ENCODE measurements at regions not wholly inside any gene's neighbourhood (a gene's known extent, or its start where the extent isn't known, plus 50 kb on each side); places are given as distances from the start of the nearest gene placed in this dataset.

GRCh38 chr13:46953941-46954340 is 57.1 kb upstream of the HTR2A start:
- Histone ChIP-seq H2BK12ac (ENCODE audit: insufficient read length, low read depth, low read length) (no peak overlapping the region), H3K56ac (ENCODE audit: insufficient read length, low read depth, low read length) (no peak overlapping the region), H2AFZ (ENCODE audit: low read length) (no peak overlapping the region), H3K27ac (ENCODE audit: insufficient read length, low read depth, low read length) (no peak overlapping the region), H4K8ac (replicated peaks; ENCODE audit: insufficient read length, low read depth, low read length) (no peak overlapping the region), H3K27me3 (ENCODE audit: insufficient read depth, low read length) (no peaks in the 10 kb centered on the region), H3K4me2 (ENCODE audit: insufficient read depth, insufficient read length, low read length) (no peak overlapping the region), H3K18ac (ENCODE audit: insufficient read length, low read depth, low read length) (no peak overlapping the region), H2BK15ac (ENCODE audit: low read depth, low read length) (no peak overlapping the region), H4K20me1 (ENCODE audit: control insufficient read depth, insufficient read depth, insufficient read length) (no peaks in the 10 kb centered on the region), H3K79me1 (ENCODE audit: insufficient read depth, low read depth, low read length, poor library complexity, severe bottlenecking) (no peaks in the 10 kb centered on the region), H3K14ac (ENCODE audit: insufficient read depth, low read length) (no peak overlapping the region), H2AK5ac (ENCODE audit: insufficient read length, low read length) (no peak overlapping the region), H3K23me2 (ENCODE audit: insufficient read length, low read depth, low read length, poor library complexity, severe bottlenecking) (no peaks in the 10 kb centered on the region), H3K4me1 (ENCODE audit: insufficient read depth, low read length) (no peaks in the 10 kb centered on the region; the same call in 1 of the 2 replicates), H3T11ph (ENCODE audit: low read length) (no peak overlapping the region), H3K9me3 (ENCODE audit: control insufficient read depth, low read depth, low read length) (no peaks in the 10 kb centered on the region), H2BK20ac (ENCODE audit: low read depth, low read length, poor library complexity, severe bottlenecking) (no peak overlapping the region), H2BK5ac (ENCODE audit: insufficient read length, low read length) (no peak overlapping the region), H3K4ac (ENCODE audit: low read depth, low read length) (no peak overlapping the region), H2BK120ac (ENCODE audit: low read depth, low read length, poor library complexity, severe bottlenecking) (no peak overlapping the region), H4K5ac (ENCODE audit: insufficient read length, low read depth, low read length) (no peak overlapping the region), H4K91ac (ENCODE audit: insufficient read length, low read depth, low read length) (no peak overlapping the region), H3K23ac (ENCODE audit: insufficient read length, low read depth, low read length) (no peak overlapping the region), H3K9ac (ENCODE audit: extremely low read depth, insufficient read length, low read length) (no peak overlapping the region), H3K79me2 (ENCODE audit: insufficient read depth, low read length) (no peaks in the 10 kb centered on the region)
- H3K4me3 Mint-ChIP-seq, result no peak overlapping the region
- no CpG with 5 or more reads among the region's 2 CpGs for WGBS (ENCODE audit: extremely low coverage, insufficient read length, low lambda C conversion rate)
- no peak for TF ChIP-seq CTCF (conservative IDR thresholded peaks at IDR 0.05)
- peaks cover 0 to 2% of the 10 kb centered on the region in 2 experiments; a peak in 1 of 4 replicates for H3K4me1 Mint-ChIP-seq
- H3K27ac Mint-ChIP-seq, result no peak overlapping the region
- H3K36me3 Mint-ChIP-seq (ENCODE audit: insufficient read depth in 1 of 3, low read depth in 3 of 3), result peaks cover 0 to 6% (median 6%) of the 10 kb centered on the region in 3 experiments; a peak in 5 of 7 replicates
- H3K9me3 Mint-ChIP-seq, result peaks cover 0 to 4% of the 10 kb centered on the region in 2 experiments; a peak in 1 of 5 replicates
- no peak for DNase-seq
- H3K27me3 Mint-ChIP-seq (ENCODE audit: low read depth), result no peaks in the 10 kb centered on the region

Data from H9 (cell line).